H9 (cell line): ENCODE measurements at regions not wholly inside any gene's neighbourhood (a gene's known extent, or its start where the extent isn't known, plus 50 kb on each side); places are given as distances from the start of the nearest gene placed in this dataset.

Experiments
- DNase-seq: peaks from one replicate; pipeline ENCODE4 v3.0.0-alpha.2; 2017
- H2AFZ ChIP-seq: one replicate; pipeline ENCODE4 v1.6.1; 2013; ENCODE audit warnings: mild to moderate bottlenecking, low read length, control low read depth, moderate library complexity
- H2AK5ac ChIP-seq: 2 replicates; pipeline ENCODE4 v1.6.1; 2013; ENCODE audit warnings: low read length, control low read depth, mixed read lengths; ENCODE audit not compliant: insufficient read length
- H2BK120ac ChIP-seq: one replicate; pipeline ENCODE4 v1.6.1; 2013; ENCODE audit warnings: low read depth, mild to moderate bottlenecking, low read length, control low read depth, inconsistent platforms; ENCODE audit not compliant: poor library complexity, severe bottlenecking
- H2BK12ac ChIP-seq: 2 replicates; pipeline ENCODE4 v1.6.1; 2013; ENCODE audit warnings: low read length, control low read depth, mixed read lengths, low read depth; ENCODE audit not compliant: insufficient read length
- H2BK15ac ChIP-seq: 2 replicates; pipeline ENCODE4 v1.6.1; 2013; ENCODE audit warnings: low read depth, low read length, control low read depth
- H2BK20ac ChIP-seq: one replicate; pipeline ENCODE4 v1.6.1; 2013; ENCODE audit warnings: low read depth, mild to moderate bottlenecking, low read length, control low read depth, inconsistent platforms; ENCODE audit not compliant: poor library complexity, severe bottlenecking
- H2BK5ac ChIP-seq: 2 replicates; pipeline ENCODE4 v1.6.1; 2013; ENCODE audit warnings: low read length, control low read depth, mixed read lengths; ENCODE audit not compliant: insufficient read length
- H3K14ac ChIP-seq: 2 replicates; pipeline ENCODE4 v1.6.1; 2013; ENCODE audit warnings: low read length, control low read depth; ENCODE audit not compliant: insufficient read depth
- H3K18ac ChIP-seq: 2 replicates; pipeline ENCODE4 v1.6.1; 2013; ENCODE audit warnings: low read depth, mild to moderate bottlenecking, mixed read lengths, low read length, control low read depth; ENCODE audit not compliant: insufficient read length
- H3K23ac ChIP-seq: 2 replicates; pipeline ENCODE4 v1.6.1; 2013; ENCODE audit warnings: low read length, control low read depth, mixed read lengths, low read depth; ENCODE audit not compliant: insufficient read length
- H3K23me2 ChIP-seq: 2 replicates; pipeline ENCODE4 v1.6.1; 2013; ENCODE audit warnings: low read depth, mild to moderate bottlenecking, mixed read lengths, low read length, control low read depth; ENCODE audit not compliant: insufficient read length, poor library complexity, severe bottlenecking
- H3K27ac ChIP-seq: 2 replicates; pipeline ENCODE4 v1.5.1; 2013; ENCODE audit warnings: low read length, control low read depth, mixed read lengths, low read depth; ENCODE audit not compliant: insufficient read length
- H3K27me3 ChIP-seq: 2 replicates; pipeline ENCODE4 v1.6.1; 2013; ENCODE audit warnings: low read length, control low read depth, inconsistent platforms; ENCODE audit not compliant: insufficient read depth
- H3K4ac ChIP-seq: 2 replicates; pipeline ENCODE4 v1.6.1; 2013; ENCODE audit warnings: low read depth, mild to moderate bottlenecking, control low read depth, inconsistent platforms, low read length, moderate library complexity
- H3K4me1 ChIP-seq: 2 replicates; pipeline ENCODE4 v1.6.1; 2013; ENCODE audit warnings: low read length, control low read depth, inconsistent platforms; ENCODE audit not compliant: insufficient read depth
- H3K4me2 ChIP-seq: 2 replicates; pipeline ENCODE4 v1.6.1; 2013; ENCODE audit warnings: low read length, control low read depth, mixed read lengths; ENCODE audit not compliant: insufficient read length, insufficient read depth
- H3K56ac ChIP-seq: 2 replicates; pipeline ENCODE4 v1.6.1; 2013; ENCODE audit warnings: low read depth, mild to moderate bottlenecking, mixed read lengths, low read length, control low read depth; ENCODE audit not compliant: insufficient read length
- H3K79me1 ChIP-seq: 2 replicates; pipeline ENCODE4 v1.6.1; 2013; ENCODE audit warnings: low read depth, mild to moderate bottlenecking, moderate library complexity, low read length, control low read depth, inconsistent platforms; ENCODE audit not compliant: insufficient read depth, poor library complexity, severe bottlenecking
- H3K79me2 ChIP-seq: 2 replicates; pipeline ENCODE4 v1.6.1; 2013; ENCODE audit warnings: low read length, control low read depth, inconsistent platforms; ENCODE audit not compliant: insufficient read depth
- H3K9ac ChIP-seq: 2 replicates; pipeline ENCODE4 v1.6.1; 2013; ENCODE audit warnings: low read length, control low read depth, mixed read lengths; ENCODE audit not compliant: insufficient read length; ENCODE audit errors: extremely low read depth
- H3K9me3 ChIP-seq: one replicate; pipeline ENCODE4 v1.6.1; 2013; ENCODE audit warnings: low read depth, low read length, inconsistent platforms; ENCODE audit not compliant: control insufficient read depth
- H3T11ph ChIP-seq: one replicate; pipeline ENCODE4 v1.6.1; 2013; ENCODE audit warnings: mild to moderate bottlenecking, low read length, control low read depth, inconsistent platforms
- H4K20me1 ChIP-seq: one replicate; pipeline ENCODE4 v1.6.1; 2013; ENCODE audit not compliant: control insufficient read depth, insufficient read length, insufficient read depth
- H4K5ac ChIP-seq: 2 replicates; pipeline ENCODE4 v1.6.1; 2013; ENCODE audit warnings: low read depth, mild to moderate bottlenecking, mixed read lengths, low read length, control low read depth; ENCODE audit not compliant: insufficient read length
- H4K8ac ChIP-seq: replicated peaks from 2 replicates; pipeline ENCODE4 v1.6.1; 2013; ENCODE audit warnings: low read length, control low read depth, mixed read lengths, low read depth; ENCODE audit not compliant: insufficient read length
- H4K91ac ChIP-seq: 2 replicates; pipeline ENCODE4 v1.6.1; 2013; ENCODE audit warnings: low read depth, mild to moderate bottlenecking, moderate library complexity, mixed read lengths, low read length, control low read depth; ENCODE audit not compliant: insufficient read length
- H3K27ac Mint-ChIP-seq, 3 experiments: 2 replicates in 2 of 3; 3 replicates in 1 of 3; pipeline ENCODE4 v1.8.0; 2020 to 2021; ENCODE audit warnings: mixed read lengths in 3 of 3, mild to moderate bottlenecking in 1 of 3, moderate library complexity in 1 of 3
- H3K27me3 Mint-ChIP-seq: 2 replicates; pipeline ENCODE4 v1.8.0; 2021; ENCODE audit warnings: low read depth, mild to moderate bottlenecking, moderate library complexity, mixed read lengths
- H3K36me3 Mint-ChIP-seq, 3 experiments: 2 replicates in 2 of 3; 3 replicates in 1 of 3; pipeline ENCODE4 v1.8.0; 2020 to 2021; ENCODE audit warnings: low read depth in 3 of 3, mixed read lengths in 3 of 3; ENCODE audit not compliant: insufficient read depth in 1 of 3
- H3K4me1 Mint-ChIP-seq, 2 experiments: 2 replicates each; pipeline ENCODE4 v1.8.0; 2020; ENCODE audit warnings: mixed read lengths in 2 of 2
- H3K4me3 Mint-ChIP-seq, 2 experiments: 2 replicates in 1 of 2; 3 replicates in 1 of 2; pipeline ENCODE4 v1.8.0; 2020 to 2021; ENCODE audit warnings: mild to moderate bottlenecking in 2 of 2, mixed read lengths in 2 of 2, moderate library complexity in 1 of 2
- H3K9me3 Mint-ChIP-seq, 2 experiments: 2 replicates in 1 of 2; 3 replicates in 1 of 2; pipeline ENCODE4 v1.8.0; 2020; ENCODE audit warnings: mild to moderate bottlenecking in 2 of 2, mixed read lengths in 2 of 2, moderate library complexity in 1 of 2
- WGBS: extraction: QIAGEN DNeasy Blood & Tissue Kit; methylation state at CpG from one replicate; pipeline ENCODE4 v1.1.7; 2013; ENCODE audit warnings: missing lambda C conversion rate, low lambda C conversion rate, mixed read lengths; ENCODE audit not compliant: insufficient read length; ENCODE audit errors: extremely low coverage; 5-methylcytosine and 5-hydroxymethylcytosine counted together
- TF ChIP-seq, protein P1 (sequence below): fragments of 200-600 bp; sonication (generic); conservative IDR thresholded peaks from 3 replicates; pipeline ENCODE4 v1.8.0; 2021; ENCODE audit warnings: antibody characterized with exemption, mild to moderate bottlenecking

GRCh38 chr18:54675076-54675475 is 84.0 kb downstream of the DYNAP start:
- no peak overlapping the region for H3K56ac ChIP-seq
- WGBS = no CpG with 5 or more reads among the region's 1 CpG
- H3K27me3 ChIP-seq = no peaks in the 10 kb centered on the region
- no peak overlapping the region for H2BK12ac ChIP-seq
- H3K4me2 ChIP-seq = no peak overlapping the region
- H3K79me1 ChIP-seq = no peaks in the 10 kb centered on the region
- H2BK20ac ChIP-seq = no peak overlapping the region
- TF ChIP-seq, protein P1, sequence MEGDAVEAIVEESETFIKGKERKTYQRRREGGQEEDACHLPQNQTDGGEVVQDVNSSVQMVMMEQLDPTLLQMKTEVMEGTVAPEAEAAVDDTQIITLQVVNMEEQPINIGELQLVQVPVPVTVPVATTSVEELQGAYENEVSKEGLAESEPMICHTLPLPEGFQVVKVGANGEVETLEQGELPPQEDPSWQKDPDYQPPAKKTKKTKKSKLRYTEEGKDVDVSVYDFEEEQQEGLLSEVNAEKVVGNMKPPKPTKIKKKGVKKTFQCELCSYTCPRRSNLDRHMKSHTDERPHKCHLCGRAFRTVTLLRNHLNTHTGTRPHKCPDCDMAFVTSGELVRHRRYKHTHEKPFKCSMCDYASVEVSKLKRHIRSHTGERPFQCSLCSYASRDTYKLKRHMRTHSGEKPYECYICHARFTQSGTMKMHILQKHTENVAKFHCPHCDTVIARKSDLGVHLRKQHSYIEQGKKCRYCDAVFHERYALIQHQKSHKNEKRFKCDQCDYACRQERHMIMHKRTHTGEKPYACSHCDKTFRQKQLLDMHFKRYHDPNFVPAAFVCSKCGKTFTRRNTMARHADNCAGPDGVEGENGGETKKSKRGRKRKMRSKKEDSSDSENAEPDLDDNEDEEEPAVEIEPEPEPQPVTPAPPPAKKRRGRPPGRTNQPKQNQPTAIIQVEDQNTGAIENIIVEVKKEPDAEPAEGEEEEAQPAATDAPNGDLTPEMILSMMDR = no peak
- H2AK5ac ChIP-seq = no peak overlapping the region
- H4K8ac ChIP-seq = no peak overlapping the region
- no peak overlapping the region for H4K5ac ChIP-seq
- peaks cover 6% of the 10 kb centered on the region for H3K9me3 ChIP-seq
- no peak overlapping the region for H2BK15ac ChIP-seq
- no peak overlapping the region for H4K91ac ChIP-seq
- H3K27me3 Mint-ChIP-seq = no peaks in the 10 kb centered on the region
- no peaks in the 10 kb centered on the region for H3K4me1 ChIP-seq
- no peak overlapping the region for H3K4me3 Mint-ChIP-seq
- no peak overlapping the region for H2BK5ac ChIP-seq
- peaks cover 11 to 15% of the 10 kb centered on the region in 2 experiments for H3K9me3 Mint-ChIP-seq
- peaks cover 2 to 16% (median 4%) of the 10 kb centered on the region in 3 experiments; a peak in 4 of 7 replicates for H3K36me3 Mint-ChIP-seq
- no peak overlapping the region for H3T11ph ChIP-seq
- no peak for DNase-seq
- no peaks in the 10 kb centered on the region for H3K4me1 Mint-ChIP-seq
- no peak overlapping the region for H3K27ac ChIP-seq
- no peak overlapping the region for H3K9ac ChIP-seq
- H3K23me2 ChIP-seq = no peaks in the 10 kb centered on the region
- H2BK120ac ChIP-seq = no peak overlapping the region
- H3K23ac ChIP-seq = no peak overlapping the region
- no peak overlapping the region for H3K27ac Mint-ChIP-seq
- no peak overlapping the region for H2AFZ ChIP-seq
- no peaks in the 10 kb centered on the region for H3K79me2 ChIP-seq
- no peak overlapping the region for H3K4ac ChIP-seq
- H3K14ac ChIP-seq = no peak overlapping the region
- H4K20me1 ChIP-seq = no peaks in the 10 kb centered on the region
- no peak overlapping the region for H3K18ac ChIP-seq
